ENCODE measurements at regions not wholly inside any gene's neighbourhood (a gene's known extent, or its start where the extent isn't known, plus 50 kb on each side); places are given as distances from the start of the nearest gene placed in this dataset.

DNA sequence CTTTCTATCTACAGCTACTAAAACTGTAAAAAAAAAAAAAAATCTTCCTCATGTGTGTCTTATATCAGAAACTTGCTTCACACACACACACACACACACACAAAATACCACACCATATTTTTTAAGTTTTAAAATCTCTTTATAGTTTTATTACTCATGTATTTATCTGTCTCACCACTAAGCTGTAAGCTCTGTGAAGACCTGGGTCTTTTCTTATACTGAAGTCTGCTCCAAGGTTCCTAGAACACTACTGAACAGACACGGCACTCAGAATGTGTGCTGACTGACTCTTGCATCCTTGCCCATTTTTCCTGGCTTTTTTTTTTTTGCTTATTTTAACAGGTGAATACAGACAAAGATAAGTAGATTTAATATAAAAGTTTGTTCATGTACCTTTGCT, 135.6 kb upstream of the CXXC4 start:
- TF ChIP-seq, protein P1, sequence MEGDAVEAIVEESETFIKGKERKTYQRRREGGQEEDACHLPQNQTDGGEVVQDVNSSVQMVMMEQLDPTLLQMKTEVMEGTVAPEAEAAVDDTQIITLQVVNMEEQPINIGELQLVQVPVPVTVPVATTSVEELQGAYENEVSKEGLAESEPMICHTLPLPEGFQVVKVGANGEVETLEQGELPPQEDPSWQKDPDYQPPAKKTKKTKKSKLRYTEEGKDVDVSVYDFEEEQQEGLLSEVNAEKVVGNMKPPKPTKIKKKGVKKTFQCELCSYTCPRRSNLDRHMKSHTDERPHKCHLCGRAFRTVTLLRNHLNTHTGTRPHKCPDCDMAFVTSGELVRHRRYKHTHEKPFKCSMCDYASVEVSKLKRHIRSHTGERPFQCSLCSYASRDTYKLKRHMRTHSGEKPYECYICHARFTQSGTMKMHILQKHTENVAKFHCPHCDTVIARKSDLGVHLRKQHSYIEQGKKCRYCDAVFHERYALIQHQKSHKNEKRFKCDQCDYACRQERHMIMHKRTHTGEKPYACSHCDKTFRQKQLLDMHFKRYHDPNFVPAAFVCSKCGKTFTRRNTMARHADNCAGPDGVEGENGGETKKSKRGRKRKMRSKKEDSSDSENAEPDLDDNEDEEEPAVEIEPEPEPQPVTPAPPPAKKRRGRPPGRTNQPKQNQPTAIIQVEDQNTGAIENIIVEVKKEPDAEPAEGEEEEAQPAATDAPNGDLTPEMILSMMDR (IDR thresholded peaks at IDR 0.05; ENCODE audit: insufficient read depth, low read length, poor library complexity, severe bottlenecking): no peak
- TF ChIP-seq EZH2phosphoT487 (conservative IDR thresholded peaks at IDR 0.05; ENCODE audit: low read length): no peak

Measured in SU-DHL-6 (cell line).